ENCODE measurements at regions not wholly inside any gene's neighbourhood (a gene's known extent, or its start where the extent isn't known, plus 50 kb on each side); places are given as distances from the start of the nearest gene placed in this dataset.
A peak's percentile ranks its signal among the peaks of the same experiment; 100 is the strongest.

DNA sequence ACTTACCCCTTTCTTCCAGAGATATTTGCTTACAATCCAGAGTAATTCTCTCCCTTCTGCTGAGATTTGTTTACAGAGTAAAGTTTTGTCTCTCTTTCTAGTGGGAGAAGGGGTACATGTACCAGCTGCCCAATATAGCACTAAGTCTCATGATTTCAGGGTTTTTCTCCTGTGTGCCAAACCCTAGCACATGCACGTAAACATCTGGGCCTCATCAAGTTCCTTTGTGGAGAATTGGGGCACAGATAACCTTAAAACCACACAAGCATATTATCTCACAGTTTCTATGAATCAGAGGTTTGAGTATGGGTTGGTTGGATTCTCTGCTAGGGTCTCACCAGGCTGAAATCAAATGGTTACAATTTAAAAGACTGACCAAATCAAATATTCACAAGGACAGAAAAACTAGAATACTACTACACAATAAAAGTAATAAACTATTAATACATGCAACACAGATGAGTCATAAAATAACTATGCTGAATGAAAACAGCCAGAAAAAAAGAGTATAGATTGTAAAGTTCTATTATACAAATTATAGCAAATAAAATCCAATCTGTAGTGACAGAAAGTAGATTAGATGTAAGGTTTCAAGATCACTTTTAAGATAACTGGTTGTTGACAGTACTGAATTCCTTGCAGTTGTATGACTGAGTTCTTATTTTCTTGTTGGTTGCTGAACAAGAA is 347.4 kb upstream of the PTBP2 start:
- no peaks in the 10 kb centered on the region for H3K79me2 ChIP-seq (ENCODE audit: control insufficient read depth, insufficient read depth, low read length)
- no peak for DNase-seq (ENCODE audit: low read depth, low spot score)
- no peaks in the 10 kb centered on the region for H3K36me3 ChIP-seq (ENCODE audit: control insufficient read depth in 2 of 2, extremely low read depth in 1 of 2, insufficient read depth in 2 of 2, low read length in 2 of 2)
- no peaks in the 10 kb centered on the region for H4K20me1 ChIP-seq (ENCODE audit: control insufficient read depth, extremely low read depth, insufficient read depth, low read length)
- dilution Hi-C loops (cut with MboI; ENCODE audit: extremely low pct_ligation_motif_present, low sequenced_read_pairs), result no loop called here
- H3K27me3 ChIP-seq (ENCODE audit: control insufficient read depth, extremely low read depth, insufficient read depth, low read length), result no peaks in the 10 kb centered on the region
- H3K9ac ChIP-seq (ENCODE audit: control insufficient read depth, extremely low read depth, insufficient read depth, low read length), result no peak overlapping the region
- no peaks in the 10 kb centered on the region for H3K9me1 ChIP-seq (ENCODE audit: control insufficient read depth, extremely low read depth, insufficient read depth, low read length)
- TF ChIP-seq CTCF (optimal IDR thresholded peaks at IDR 0.05 in 1 of 3, IDR thresholded peaks at IDR 0.05 in 1 of 3, conservative IDR thresholded peaks at IDR 0.05 in 1 of 3; ENCODE audit: extremely low read depth in 1 of 3, insufficient read depth in 2 of 3, low read length in 3 of 3) (no peak), EZH2 (IDR thresholded peaks at IDR 0.05; ENCODE audit: low read length) (no peak)
- H3K4me1 ChIP-seq (ENCODE audit: control insufficient read depth, extremely low read depth, insufficient read depth, low read length), result peaks cover 16% of the 10 kb centered on the region
- peak; percentile 67 for FAIRE-seq
- H3K9me3 ChIP-seq (ENCODE audit: control insufficient read depth, low read depth, low read length), result no peaks in the 10 kb centered on the region
- H3K4me3 ChIP-seq (ENCODE audit: control insufficient read depth in 2 of 3, extremely low read depth in 1 of 3, insufficient read depth in 2 of 3, low read depth in 1 of 3, low read length in 3 of 3), result no peak overlapping the region
- no peak overlapping the region for H3K4me2 ChIP-seq (ENCODE audit: control insufficient read depth, extremely low read depth, insufficient read depth, low read depth, low read length)
- H3K27ac ChIP-seq (ENCODE audit: control insufficient read depth, insufficient read depth, low read length), result no peak overlapping the region
- H2AFZ ChIP-seq (ENCODE audit: control insufficient read depth, low read length), result no peak overlapping the region

DNA sequence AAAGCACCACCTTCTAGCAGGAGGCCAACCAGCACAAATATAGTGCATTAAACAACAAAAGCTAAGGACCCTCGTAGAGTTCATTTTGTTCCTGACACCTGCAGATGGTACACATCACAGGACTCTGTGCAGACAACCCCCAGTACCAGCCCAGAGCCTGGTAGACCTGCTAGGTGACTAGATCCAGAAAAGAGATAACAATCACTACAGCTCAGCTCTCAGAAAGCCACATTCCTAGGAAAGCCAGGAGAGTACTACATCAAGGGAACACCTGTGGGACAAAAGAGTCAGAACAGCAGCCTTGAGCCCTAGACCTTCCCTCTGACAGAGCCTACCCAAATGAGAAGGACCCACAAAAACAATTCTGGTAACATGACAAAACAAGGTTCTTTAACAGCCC is 344.7 kb upstream of the PTBP2 start:
- H3K4me1 ChIP-seq (ENCODE audit: control insufficient read depth, extremely low read depth, insufficient read depth, low read length), result peaks cover 8% of the 10 kb centered on the region
- DNase-seq (ENCODE audit: low read depth, low spot score) (no peak), FAIRE-seq (no peak)
- H3K9me3 ChIP-seq (ENCODE audit: control insufficient read depth, low read depth, low read length), result no peaks in the 10 kb centered on the region
- H4K20me1 ChIP-seq (ENCODE audit: control insufficient read depth, extremely low read depth, insufficient read depth, low read length), result no peaks in the 10 kb centered on the region
- H3K27me3 ChIP-seq (ENCODE audit: control insufficient read depth, extremely low read depth, insufficient read depth, low read length), result no peaks in the 10 kb centered on the region
- dilution Hi-C loops (cut with MboI; ENCODE audit: extremely low pct_ligation_motif_present, low sequenced_read_pairs), result no loop called here
- H3K9ac ChIP-seq (ENCODE audit: control insufficient read depth, extremely low read depth, insufficient read depth, low read length), result no peak overlapping the region
- H3K9me1 ChIP-seq (ENCODE audit: control insufficient read depth, extremely low read depth, insufficient read depth, low read length), result no peaks in the 10 kb centered on the region
- H3K36me3 ChIP-seq (ENCODE audit: control insufficient read depth in 2 of 2, extremely low read depth in 1 of 2, insufficient read depth in 2 of 2, low read length in 2 of 2), result no peaks in the 10 kb centered on the region
- no peak overlapping the region for H3K4me3 ChIP-seq (ENCODE audit: control insufficient read depth in 2 of 3, extremely low read depth in 1 of 3, insufficient read depth in 2 of 3, low read depth in 1 of 3, low read length in 3 of 3)
- TF ChIP-seq EZH2 (IDR thresholded peaks at IDR 0.05; ENCODE audit: low read length) (no peak), CTCF (optimal IDR thresholded peaks at IDR 0.05 in 1 of 3, IDR thresholded peaks at IDR 0.05 in 1 of 3, conservative IDR thresholded peaks at IDR 0.05 in 1 of 3; ENCODE audit: extremely low read depth in 1 of 3, insufficient read depth in 2 of 3, low read length in 3 of 3) (no peak)
- H3K4me2 ChIP-seq (ENCODE audit: control insufficient read depth, extremely low read depth, insufficient read depth, low read depth, low read length), result no peak overlapping the region
- no peak overlapping the region for H2AFZ ChIP-seq (ENCODE audit: control insufficient read depth, low read length)
- no peak overlapping the region for H3K27ac ChIP-seq (ENCODE audit: control insufficient read depth, insufficient read depth, low read length)
- no peaks in the 10 kb centered on the region for H3K79me2 ChIP-seq (ENCODE audit: control insufficient read depth, insufficient read depth, low read length)

Measured in keratinocyte (primary cell).